GM19043 (cell line): ENCODE measurements at regions not wholly inside any gene's neighbourhood (a gene's known extent, or its start where the extent isn't known, plus 50 kb on each side); places are given as distances from the start of the nearest gene placed in this dataset.

ENCODE experiments used
- ATAC-seq: cut with Tn5 transposase; IDR thresholded peaks from one replicate; pipeline ENCODE4 v1.9.1; 2021; ENCODE audit warnings: low read depth; ENCODE audit not compliant: unreplicated experiment

DNA sequence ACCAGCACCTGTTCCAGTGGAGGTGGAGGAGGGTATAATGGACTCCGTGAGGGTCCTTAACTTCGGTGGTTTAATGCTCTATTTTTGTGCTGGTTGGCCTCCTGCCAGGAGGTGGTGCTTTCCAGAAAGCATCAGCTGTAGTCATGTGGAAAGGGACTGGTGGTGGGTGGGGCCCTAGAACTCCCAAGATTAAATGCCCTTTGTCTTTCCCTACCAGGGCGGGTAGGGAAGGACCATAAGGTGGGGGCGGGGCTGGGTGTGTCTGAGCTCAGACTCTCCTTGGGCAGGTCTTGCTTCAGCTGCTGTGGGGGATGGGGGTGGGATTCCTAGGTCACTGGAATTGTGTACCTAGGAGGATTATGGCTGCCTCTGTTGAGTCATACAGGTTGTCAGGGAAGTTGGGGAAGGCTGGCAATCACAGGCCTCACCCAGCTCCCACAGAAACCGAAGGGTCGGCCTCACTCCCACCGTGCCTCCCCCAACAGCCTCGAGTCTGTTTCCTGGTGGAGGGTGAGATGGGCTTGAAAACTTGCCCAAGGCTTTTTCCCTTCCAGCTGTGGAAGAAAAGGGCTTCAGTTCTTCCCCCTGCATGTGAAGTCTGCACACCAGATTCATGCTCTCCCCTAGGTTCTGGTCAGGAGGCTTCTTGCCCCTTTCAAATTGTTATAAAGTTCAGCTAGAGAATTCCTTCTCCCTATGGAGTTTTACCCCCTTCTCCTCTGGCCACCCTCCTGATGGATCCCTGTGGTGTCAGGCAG is 60.3 kb upstream of the CLDN10 start:
- ATAC-seq, result no peak

GRCh38 chr13:95494082-95494681 is 58.3 kb upstream of the CLDN10 start:
- ATAC-seq, result peak; percentile 89

DNA sequence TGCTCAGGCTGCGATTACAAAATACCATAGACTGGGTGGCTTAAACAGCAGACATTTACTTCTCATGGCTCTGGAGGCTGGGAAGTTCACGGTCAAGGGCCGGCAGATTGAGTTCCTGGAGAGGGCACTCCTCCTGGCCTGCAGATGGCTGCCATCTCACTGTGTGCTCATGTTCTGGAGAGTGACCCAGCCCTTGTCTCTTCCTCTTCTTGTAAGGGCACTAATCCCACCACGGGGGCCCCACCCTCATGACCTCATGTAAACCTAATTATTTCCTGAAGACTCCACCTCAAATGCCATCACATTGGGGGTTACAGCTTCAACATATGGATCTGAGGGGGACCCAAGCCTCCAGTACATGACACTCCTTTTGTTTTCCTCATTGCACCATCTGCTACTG is 56.0 kb upstream of the CLDN10 start:
- ATAC-seq, result no peak

GRCh38 chr13:95497381-95497807 is 55.1 kb upstream of the CLDN10 start:
- no peak for ATAC-seq

- ATAC-seq, result no peak
These were observed 53.6 kb upstream of the CLDN10 start for GRCh38 chr13:95498886-95499285.

DNA sequence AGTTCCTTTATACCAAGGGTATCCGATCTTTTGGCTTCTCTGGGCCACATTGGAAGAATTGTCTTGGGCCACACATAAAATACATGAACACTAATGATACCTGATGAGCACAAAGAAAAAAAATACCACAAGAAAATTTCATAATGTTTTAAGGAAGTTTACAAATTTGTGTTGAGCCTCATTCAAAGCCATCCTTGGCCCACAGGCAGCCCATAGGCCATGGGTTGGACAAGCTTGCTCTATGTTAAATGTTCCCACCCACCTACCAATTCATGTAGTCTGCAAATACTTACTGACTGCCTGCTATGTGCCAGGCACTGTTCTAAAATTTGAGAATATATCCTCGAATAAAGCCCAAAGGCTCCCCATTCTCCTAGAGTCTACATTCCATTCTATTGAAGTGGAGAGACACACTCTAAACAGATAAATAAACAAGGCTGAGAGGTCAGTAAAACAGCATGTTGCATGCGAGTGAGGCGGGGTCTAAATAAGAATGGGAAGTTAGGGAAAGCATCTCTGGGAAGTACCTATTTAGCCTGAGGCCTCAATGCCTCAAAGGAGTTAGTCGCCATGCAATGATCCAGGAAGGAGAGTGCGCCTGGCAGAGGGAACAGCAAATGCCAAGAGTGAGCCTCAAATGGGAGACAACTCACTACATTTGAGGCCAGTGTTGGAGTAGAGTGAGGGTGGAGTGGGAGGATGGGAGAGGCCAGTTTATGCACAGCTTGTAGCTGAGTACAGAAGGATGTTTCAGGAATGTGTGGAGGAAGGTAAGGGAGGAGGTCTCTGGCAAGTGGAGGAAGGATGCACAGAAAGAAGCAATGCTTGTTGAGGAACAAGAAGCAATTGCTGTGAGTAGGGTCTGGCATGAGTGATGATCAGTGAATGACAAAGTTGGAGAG is 52.5 kb upstream of the CLDN10 start:
- ATAC-seq, result no peak

DNA sequence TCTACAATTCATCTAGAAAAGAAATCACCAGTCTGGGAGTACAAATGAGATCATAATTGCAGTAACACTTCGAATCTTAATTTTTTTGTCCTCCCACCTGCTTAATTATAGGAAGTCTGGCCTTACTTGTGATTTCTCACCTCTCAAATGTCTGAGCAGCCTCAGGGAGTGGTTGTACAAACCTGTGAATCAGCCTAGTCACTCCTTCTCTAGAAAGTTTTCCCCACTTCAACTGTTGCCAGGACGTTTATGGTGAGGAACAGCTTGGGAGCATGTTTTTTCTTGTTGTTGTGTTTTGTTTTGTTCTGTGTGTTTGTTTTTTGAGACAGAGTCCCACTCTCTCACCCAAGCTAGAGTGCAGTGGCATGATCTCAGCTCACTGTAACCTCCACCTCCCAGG is 50.3 kb upstream of the CLDN10 start:
- no peak for ATAC-seq
